ENCODE measurements at regions not wholly inside any gene's neighbourhood (a gene's known extent, or its start where the extent isn't known, plus 50 kb on each side); places are given as distances from the start of the nearest gene placed in this dataset.
"Not testable (repeated sequence)": the region's sequence is repeated elsewhere in the genome, so short reads cannot be mapped to it uniquely, and the experiment has no call there.

DNA sequence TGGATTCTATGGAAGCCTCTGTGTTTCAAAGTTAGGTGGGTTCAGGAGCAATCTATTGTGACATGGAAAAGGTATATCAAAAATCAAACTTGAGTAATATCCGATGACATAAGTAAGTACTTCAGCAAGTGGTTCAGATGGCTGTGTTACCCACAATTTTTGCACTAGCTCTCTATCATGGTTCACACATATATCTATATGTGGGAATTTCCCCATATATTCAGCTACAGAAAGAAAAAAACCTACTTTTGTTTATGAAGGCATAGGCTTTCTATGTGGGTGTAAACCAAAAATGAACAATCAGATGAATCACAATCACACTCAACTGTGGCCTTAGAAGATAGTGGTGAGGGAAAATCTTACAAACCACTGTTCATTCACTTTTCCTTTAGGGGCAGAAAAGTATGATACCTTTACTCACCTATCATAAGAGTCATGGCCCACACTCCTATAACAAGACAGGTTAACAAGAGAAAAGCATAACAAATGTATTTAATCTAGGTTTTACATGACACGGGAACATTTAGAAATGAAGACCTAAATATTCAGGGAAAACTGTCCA is 449.6 kb upstream of the HTR1E start:
- Histone ChIP-seq H3K9me3 (no peaks in the 10 kb centered on the region), H3K4me1 (replicated peaks) (no peaks in the 10 kb centered on the region), H3K4me3 (no peak overlapping the region), H3K27ac (no peak overlapping the region), H3K27me3 (replicated peaks; ENCODE audit: insufficient read depth) (no peaks in the 10 kb centered on the region), H3K36me3 (no peaks in the 10 kb centered on the region)
- TF ChIP-seq, protein P1, sequence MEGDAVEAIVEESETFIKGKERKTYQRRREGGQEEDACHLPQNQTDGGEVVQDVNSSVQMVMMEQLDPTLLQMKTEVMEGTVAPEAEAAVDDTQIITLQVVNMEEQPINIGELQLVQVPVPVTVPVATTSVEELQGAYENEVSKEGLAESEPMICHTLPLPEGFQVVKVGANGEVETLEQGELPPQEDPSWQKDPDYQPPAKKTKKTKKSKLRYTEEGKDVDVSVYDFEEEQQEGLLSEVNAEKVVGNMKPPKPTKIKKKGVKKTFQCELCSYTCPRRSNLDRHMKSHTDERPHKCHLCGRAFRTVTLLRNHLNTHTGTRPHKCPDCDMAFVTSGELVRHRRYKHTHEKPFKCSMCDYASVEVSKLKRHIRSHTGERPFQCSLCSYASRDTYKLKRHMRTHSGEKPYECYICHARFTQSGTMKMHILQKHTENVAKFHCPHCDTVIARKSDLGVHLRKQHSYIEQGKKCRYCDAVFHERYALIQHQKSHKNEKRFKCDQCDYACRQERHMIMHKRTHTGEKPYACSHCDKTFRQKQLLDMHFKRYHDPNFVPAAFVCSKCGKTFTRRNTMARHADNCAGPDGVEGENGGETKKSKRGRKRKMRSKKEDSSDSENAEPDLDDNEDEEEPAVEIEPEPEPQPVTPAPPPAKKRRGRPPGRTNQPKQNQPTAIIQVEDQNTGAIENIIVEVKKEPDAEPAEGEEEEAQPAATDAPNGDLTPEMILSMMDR (IDR thresholded peaks at IDR 0.05) = no peak
- TF ChIP-seq POLR2AphosphoS5 (IDR thresholded peaks at IDR 0.05) (no peak), POLR2A (IDR thresholded peaks at IDR 0.05) (no peak)
- DNase-seq (ENCODE audit: low spot score) = no peak
- WGBS = 93% methylated on average over 2 of the region's 2 CpGs
- intact Hi-C loops (cut with DNase I) = no loop called here

DNA sequence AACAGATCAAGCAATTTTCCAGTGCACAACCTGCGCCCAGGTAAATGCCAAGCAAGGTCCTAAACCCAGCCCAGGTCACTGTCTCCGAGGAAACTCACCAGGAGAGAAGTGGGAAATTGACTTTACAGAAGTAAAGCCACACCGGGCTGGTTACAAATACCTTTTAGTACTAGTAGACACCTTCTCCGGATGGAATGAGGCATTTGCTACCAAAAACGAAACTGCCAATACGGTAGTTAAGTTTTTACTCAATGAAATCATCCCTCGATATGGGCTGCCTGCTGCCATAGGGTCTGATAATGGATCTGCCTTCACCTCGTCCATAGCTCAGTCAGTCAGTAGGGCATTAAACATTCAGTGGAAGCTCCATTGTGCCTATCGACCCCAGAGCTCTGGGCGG is 459.0 kb upstream of the HTR1E start:
- 92% methylated on average over 10 of the region's 10 CpGs for WGBS
- H3K36me3 ChIP-seq; H3K27ac ChIP-seq; intact Hi-C loops (cut with DNase I); H3K4me1 ChIP-seq (replicated peaks); H3K27me3 ChIP-seq (replicated peaks; ENCODE audit: insufficient read depth); DNase-seq (ENCODE audit: low spot score); H3K9me3 ChIP-seq; H3K4me3 ChIP-seq: not testable (repeated sequence)

DNA sequence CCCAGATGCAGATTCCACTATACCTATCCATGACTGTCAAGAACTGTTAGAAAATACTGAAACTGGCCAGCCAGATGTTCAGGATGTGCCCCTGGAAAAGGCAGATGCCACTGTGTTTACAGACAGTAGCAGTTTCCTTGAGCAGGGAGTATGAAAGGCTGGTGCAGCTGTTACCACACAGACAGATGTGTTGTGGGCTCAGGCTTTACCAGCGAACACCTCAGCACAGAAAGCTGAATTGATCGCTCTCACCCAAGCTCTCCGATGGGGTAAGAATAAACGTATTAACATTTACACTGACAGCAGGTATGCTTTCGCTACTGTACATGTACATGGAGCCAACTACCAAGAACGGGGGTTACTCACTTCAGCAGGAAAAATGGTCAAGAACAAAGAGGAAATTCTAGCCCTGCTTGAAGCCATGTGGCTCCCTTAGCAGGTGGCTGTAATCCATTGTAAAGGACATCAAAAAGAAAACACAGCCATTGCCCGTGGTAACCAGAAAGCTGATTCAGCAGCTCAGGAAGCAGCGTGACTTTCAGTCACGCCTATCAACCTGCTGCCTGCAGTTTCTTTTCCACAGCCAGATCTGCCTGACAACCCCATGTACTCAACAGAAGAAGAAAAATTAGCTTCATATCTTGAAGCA is 459.7 kb upstream of the HTR1E start:
- Histone ChIP-seq H3K4me3 (no peak overlapping the region), H3K27me3 (replicated peaks; ENCODE audit: insufficient read depth) (no peaks in the 10 kb centered on the region), H3K27ac (no peak overlapping the region), H3K9me3 (no peaks in the 10 kb centered on the region), H3K36me3 (no peaks in the 10 kb centered on the region), H3K4me1 (replicated peaks) (no peaks in the 10 kb centered on the region)
- no peak for DNase-seq (ENCODE audit: low spot score)
- intact Hi-C loops (cut with DNase I) = no loop called here
- 48% methylated on average over 9 of the region's 9 CpGs for WGBS
- no peak for TF ChIP-seq POLR2A (IDR thresholded peaks at IDR 0.05)
- TF ChIP-seq, protein P1 (IDR thresholded peaks at IDR 0.05) = no peak
- no peak for TF ChIP-seq POLR2AphosphoS5 (IDR thresholded peaks at IDR 0.05)

DNA sequence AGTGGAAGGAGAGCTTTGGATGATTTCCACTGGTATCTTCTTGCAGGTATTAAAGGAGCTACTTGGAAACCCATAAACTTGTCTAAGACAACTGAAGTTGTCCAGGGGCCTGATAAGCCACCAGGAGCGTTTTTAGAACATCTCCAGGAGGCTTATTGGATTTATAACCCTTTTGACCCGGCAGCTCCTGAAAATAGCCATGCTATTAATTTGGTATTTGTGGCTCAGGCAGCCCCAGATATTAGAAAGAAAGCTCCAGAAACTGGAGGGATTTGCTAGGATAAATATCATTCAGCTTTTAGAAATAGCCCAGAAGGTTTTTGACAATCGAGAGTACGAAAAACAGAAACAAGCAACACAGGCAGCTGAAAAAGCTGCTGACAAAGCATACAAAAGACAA is 461.0 kb upstream of the HTR1E start:
- Histone ChIP-seq H3K9me3 (no peaks in the 10 kb centered on the region), H3K36me3 (no peaks in the 10 kb centered on the region), H3K4me1 (replicated peaks) (no peaks in the 10 kb centered on the region), H3K27me3 (replicated peaks; ENCODE audit: insufficient read depth) (no peaks in the 10 kb centered on the region), H3K27ac (no peak overlapping the region), H3K4me3 (no peak overlapping the region)
- TF ChIP-seq POLR2AphosphoS5 (IDR thresholded peaks at IDR 0.05) (no peak), POLR2A (IDR thresholded peaks at IDR 0.05) (no peak)
- TF ChIP-seq, protein P1 (IDR thresholded peaks at IDR 0.05) = no peak
- intact Hi-C loops (cut with DNase I) = no loop called here
- DNase-seq (ENCODE audit: low spot score) = no peak
- 69% methylated on average over 4 of the region's 4 CpGs for WGBS

DNA sequence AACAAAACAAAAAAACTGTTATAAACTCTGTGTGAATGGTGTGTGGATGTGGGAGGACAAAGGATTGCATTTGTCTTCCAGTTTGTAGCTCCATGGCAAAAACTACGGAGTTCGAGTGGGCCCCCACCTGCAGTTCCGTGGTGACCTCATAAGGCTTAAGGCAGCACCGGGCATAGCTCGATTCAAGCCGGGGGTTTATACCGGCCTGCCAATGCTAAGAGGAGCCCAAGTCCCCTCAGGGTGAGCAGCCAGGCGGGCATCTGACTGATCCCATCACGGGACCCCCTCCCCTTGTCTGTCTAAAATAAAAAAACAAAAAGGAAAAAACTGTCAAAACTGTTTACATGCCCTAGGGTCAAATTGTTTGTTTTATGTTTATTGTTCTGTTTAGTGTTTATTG is 463.2 kb upstream of the HTR1E start:
- no peak overlapping the region for H3K27ac ChIP-seq
- no peak for TF ChIP-seq POLR2A (IDR thresholded peaks at IDR 0.05)
- TF ChIP-seq, protein P1 (IDR thresholded peaks at IDR 0.05) = no peak
- no peak for TF ChIP-seq POLR2AphosphoS5 (IDR thresholded peaks at IDR 0.05)
- 82% methylated on average over 9 of the region's 9 CpGs for WGBS
- no peak for DNase-seq (ENCODE audit: low spot score)
- no peaks in the 10 kb centered on the region for H3K4me1 ChIP-seq (replicated peaks)
- H3K9me3 ChIP-seq = no peaks in the 10 kb centered on the region
- intact Hi-C loops (cut with DNase I) = no loop called here
- H3K4me3 ChIP-seq = no peak overlapping the region
- H3K27me3 ChIP-seq (replicated peaks; ENCODE audit: insufficient read depth) = no peaks in the 10 kb centered on the region
- H3K36me3 ChIP-seq = no peaks in the 10 kb centered on the region

Data from prostate gland (tissue), 2 donors.